B cell (primary cell): ENCODE measurements at regions not wholly inside any gene's neighbourhood (a gene's known extent, or its start where the extent isn't known, plus 50 kb on each side); places are given as distances from the start of the nearest gene placed in this dataset.

ENCODE experiments used
- ATAC-seq: fragments of 200-7000 bp; cut with Tn5 transposase; one replicate; pipeline ENCODE4 v1.10.0; 2021; ENCODE audit warnings: low read depth, mild to moderate bottlenecking, moderate number of reproducible peaks, moderate library complexity
- CTCF ChIA-PET: fragments of 350-600 bp; sonication (Branson Sonifier 250); formaldehyde crosslinking; loops from one replicate; lab custom pipeline; 2021; ENCODE audit warnings: antibody characterized with exemption, inconsistent platforms; lab: Charles Lee
- POLR2A ChIA-PET: fragments of 350-600 bp; sonication (Branson Sonifier 250); formaldehyde crosslinking; loops from one replicate; lab custom pipeline; 2021; ENCODE audit warnings: antibody characterized with exemption; lab: Charles Lee
- DNase-seq: peaks from one replicate; pipeline ENCODE4 v3.0.0; 2013
- H2AFZ ChIP-seq: 2 replicates; pipeline ENCODE4 v1.6.1; 2012; ENCODE audit warnings: mild to moderate bottlenecking, low read depth, low read length; ENCODE audit not compliant: insufficient read depth, poor library complexity, severe bottlenecking
- H3K27ac ChIP-seq, 2 donors: 1 replicate in 1 of 2; 2 replicates in 1 of 2; pipeline ENCODE4 v1.5.1; 2012 to 2013; ENCODE audit warnings: low read length in 2 of 2, mild to moderate bottlenecking in 2 of 2, moderate library complexity in 1 of 2
- H3K27me3 ChIP-seq, 4 experiments: fragments of 200-600 bp in 1 of 4; sonication (generic) in 1 of 4; replicated peaks in 1 of 4; 1 replicate in 2 of 4; 2 replicates in 2 of 4; pipeline versions ENCODE4 v1.6.1 to v1.7.0; 2013 to 2016; ENCODE audit warnings: low read length in 3 of 4, mild to moderate bottlenecking in 2 of 4, mixed read lengths in 1 of 4, moderate library complexity in 1 of 4; ENCODE audit not compliant: insufficient read depth in 4 of 4, control insufficient read depth in 3 of 4; ENCODE audit errors: control extremely low read depth in 1 of 4
- H3K36me3 ChIP-seq, 2 experiments: replicated peaks in 1 of 2; 1 replicate in 1 of 2; 2 replicates in 1 of 2; pipeline versions ENCODE4 v1.6.1 to v1.7.1; 2013; ENCODE audit warnings: low read length in 1 of 2; ENCODE audit not compliant: insufficient read depth in 2 of 2, control insufficient read depth in 1 of 2; ENCODE audit errors: control extremely low read depth in 1 of 2, extremely low read depth in 1 of 2
- H3K4me1 ChIP-seq, 2 donors: fragments of 200-600 bp in 1 of 2; sonication (generic) in 1 of 2; 1 replicate in 1 of 2; 2 replicates in 1 of 2; pipeline versions ENCODE4 v1.5.1 to v1.6.1; 2013 to 2017; ENCODE audit warnings: low read length in 2 of 2; ENCODE audit not compliant: control insufficient read depth in 2 of 2, insufficient read depth in 2 of 2
- H3K4me2 ChIP-seq: replicated peaks from 2 replicates; pipeline ENCODE3; 2012; ENCODE audit warnings: mild to moderate bottlenecking, low read depth, low read length; ENCODE audit not compliant: poor library complexity, severe bottlenecking
- H3K4me3 ChIP-seq, 5 experiments: fragments of 200-600 bp in 1 of 5; sonication (generic) in 1 of 5; 1 replicate in 3 of 5; 2 replicates in 2 of 5; pipeline versions ENCODE4 v1.5.1 to v1.7.0; 2011 to 2016; ENCODE audit warnings: low read length in 4 of 5, mild to moderate bottlenecking in 4 of 5, low read depth in 2 of 5, control low read depth in 1 of 5, moderate library complexity in 1 of 5; ENCODE audit not compliant: insufficient read depth in 1 of 5; ENCODE audit errors: control extremely low read depth in 1 of 5, extremely low read depth in 1 of 5
- H3K79me2 ChIP-seq: fragments of 200-600 bp; sonication (generic); one replicate; pipeline ENCODE4 v1.6.0; 2016; ENCODE audit warnings: low read length; ENCODE audit not compliant: control insufficient read depth, insufficient read depth
- H3K9ac ChIP-seq: fragments of 200-600 bp; sonication (generic); 2 replicates; pipeline ENCODE4 v1.6.1; 2017; ENCODE audit warnings: mild to moderate bottlenecking, low read length, moderate library complexity
- H3K9me3 ChIP-seq, 3 donors: one replicate each; pipeline versions ENCODE4 v1.6.1 to v1.7.1; 2013; ENCODE audit warnings: low read length in 2 of 3; ENCODE audit not compliant: control insufficient read depth in 2 of 3, insufficient read depth in 1 of 3; ENCODE audit errors: control extremely low read depth in 1 of 3
- H4K20me1 ChIP-seq: 2 replicates; pipeline ENCODE4 v1.6.0; 2012; ENCODE audit warnings: mild to moderate bottlenecking, low read length; ENCODE audit not compliant: insufficient read depth, control insufficient read depth, poor library complexity, severe bottlenecking
- H3K27ac Mint-ChIP-seq: one replicate; pipeline ENCODE4 v1.8.0; 2021; ENCODE audit warnings: mixed read lengths
- H3K27me3 Mint-ChIP-seq: one replicate; pipeline ENCODE4 v1.8.0; 2021; ENCODE audit warnings: mixed read lengths
- H3K4me1 Mint-ChIP-seq: one replicate; pipeline ENCODE4 v1.8.0; 2021; ENCODE audit warnings: mixed read lengths
- H3K4me3 Mint-ChIP-seq: one replicate; pipeline ENCODE4 v1.8.0; 2021; ENCODE audit warnings: mixed read lengths
- H3K9me3 Mint-ChIP-seq: one replicate; pipeline ENCODE4 v1.8.0; 2022; ENCODE audit warnings: mixed read lengths; ENCODE audit not compliant: insufficient read depth
- EZH2 ChIP-seq: IDR thresholded peaks from 2 replicates; pipeline ENCODE4 v1.6.1; 2012; ENCODE audit warnings: borderline replicate concordance, low read depth, mild to moderate bottlenecking, moderate library complexity, low read length; ENCODE audit not compliant: insufficient read depth, poor library complexity, severe bottlenecking
- WGBS: methylation state at CpG from one replicate; pipeline ENCODE4 v1.1.5; 2013; ENCODE audit warnings: missing lambda C conversion rate; ENCODE audit not compliant: insufficient coverage; 5-methylcytosine and 5-hydroxymethylcytosine counted together
- intact Hi-C: fragments of 100-400 bp; cut with micrococcal nuclease; formaldehyde crosslinking; loops from one replicate; pipeline ENCODE4 v1.10.0; 2022
- TF ChIP-seq, protein P1 (sequence below): fragments of 200-600 bp; IDR thresholded peaks from one replicate; pipeline ENCODE4 v1.8.0; 2022; ENCODE audit warnings: antibody characterized with exemption, mild to moderate bottlenecking

DNA sequence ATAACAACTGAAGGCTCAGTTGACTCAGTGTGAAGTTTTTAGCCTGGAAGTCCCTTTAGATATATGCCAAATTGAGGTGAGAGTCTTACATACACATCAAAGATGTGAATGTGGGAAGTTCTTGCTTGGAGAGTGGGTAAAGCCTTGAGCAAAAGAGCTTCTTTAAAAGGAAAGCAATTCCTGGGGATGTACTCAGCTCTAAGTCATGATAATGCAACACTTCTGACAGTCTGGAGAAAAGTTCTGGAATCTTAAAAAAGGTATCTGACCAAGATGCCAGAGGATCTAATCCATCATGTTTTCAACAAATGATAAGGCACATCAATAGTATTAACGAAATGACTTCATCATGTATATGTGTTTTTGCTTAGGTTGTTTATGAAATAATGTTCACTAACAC is 351.2 kb downstream of the CDH19 start:
- H3K9me3 Mint-ChIP-seq = peaks cover 2% of the 10 kb centered on the region
- no peak overlapping the region for H3K27ac Mint-ChIP-seq
- no peak overlapping the region for H3K4me3 Mint-ChIP-seq
- Histone ChIP-seq H3K9ac (no peak overlapping the region), H4K20me1 (no peaks in the 10 kb centered on the region), H2AFZ (no peak overlapping the region), H3K4me1 (no peaks in the 10 kb centered on the region), H3K9me3 (no peaks in the 10 kb centered on the region), H3K79me2 (no peaks in the 10 kb centered on the region), H3K4me3 (no peak overlapping the region), H3K36me3 (no peaks in the 10 kb centered on the region), H3K4me2 (no peak overlapping the region), H3K27me3 (no peaks in the 10 kb centered on the region), H3K27ac (no peak overlapping the region)
- no peaks in the 10 kb centered on the region for H3K27me3 Mint-ChIP-seq
- ChIA-PET CTCF (no interaction called here), POLR2A (no interaction called here)
- TF ChIP-seq, protein P1, sequence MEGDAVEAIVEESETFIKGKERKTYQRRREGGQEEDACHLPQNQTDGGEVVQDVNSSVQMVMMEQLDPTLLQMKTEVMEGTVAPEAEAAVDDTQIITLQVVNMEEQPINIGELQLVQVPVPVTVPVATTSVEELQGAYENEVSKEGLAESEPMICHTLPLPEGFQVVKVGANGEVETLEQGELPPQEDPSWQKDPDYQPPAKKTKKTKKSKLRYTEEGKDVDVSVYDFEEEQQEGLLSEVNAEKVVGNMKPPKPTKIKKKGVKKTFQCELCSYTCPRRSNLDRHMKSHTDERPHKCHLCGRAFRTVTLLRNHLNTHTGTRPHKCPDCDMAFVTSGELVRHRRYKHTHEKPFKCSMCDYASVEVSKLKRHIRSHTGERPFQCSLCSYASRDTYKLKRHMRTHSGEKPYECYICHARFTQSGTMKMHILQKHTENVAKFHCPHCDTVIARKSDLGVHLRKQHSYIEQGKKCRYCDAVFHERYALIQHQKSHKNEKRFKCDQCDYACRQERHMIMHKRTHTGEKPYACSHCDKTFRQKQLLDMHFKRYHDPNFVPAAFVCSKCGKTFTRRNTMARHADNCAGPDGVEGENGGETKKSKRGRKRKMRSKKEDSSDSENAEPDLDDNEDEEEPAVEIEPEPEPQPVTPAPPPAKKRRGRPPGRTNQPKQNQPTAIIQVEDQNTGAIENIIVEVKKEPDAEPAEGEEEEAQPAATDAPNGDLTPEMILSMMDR = no peak
- TF ChIP-seq EZH2 = no peak
- ATAC-seq (no peak), DNase-seq (no peak)
- WGBS = no CpG with 5 or more reads among the region's 1 CpG
- H3K4me1 Mint-ChIP-seq = no peaks in the 10 kb centered on the region
- intact Hi-C loops = no loop called here

DNA sequence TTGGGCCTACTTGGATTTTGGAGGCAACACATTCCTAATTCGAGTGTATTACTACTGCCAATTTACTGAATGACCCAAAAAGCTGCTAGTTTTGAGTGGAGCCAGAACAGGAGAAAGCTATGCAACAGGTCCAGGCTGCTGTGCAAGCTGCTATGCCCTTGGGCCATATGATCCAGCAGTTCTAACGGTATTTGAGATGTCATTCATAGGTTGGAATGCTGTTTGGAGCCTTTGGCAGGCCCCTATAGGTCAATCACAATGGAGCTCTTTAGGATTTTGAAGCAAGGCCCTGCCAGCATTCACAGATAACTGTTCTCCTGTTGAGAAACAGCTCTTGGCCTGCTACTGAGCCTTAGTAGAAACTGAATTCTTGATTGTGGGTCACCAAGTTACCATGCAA is 368.7 kb downstream of the CDH19 start:
- Histone ChIP-seq H3K4me2 (no peak overlapping the region), H2AFZ (no peak overlapping the region), H3K27ac (no peak overlapping the region), H3K36me3 (no peaks in the 10 kb centered on the region), H3K9me3 (no peaks in the 10 kb centered on the region), H3K4me1 (no peaks in the 10 kb centered on the region), H3K79me2 (no peaks in the 10 kb centered on the region), H4K20me1 (no peaks in the 10 kb centered on the region), H3K9ac (no peak overlapping the region), H3K4me3 (no peak overlapping the region), H3K27me3 (no peaks in the 10 kb centered on the region)
- Mint-ChIP-seq H3K4me1 (no peaks in the 10 kb centered on the region), H3K27me3 (no peaks in the 10 kb centered on the region), H3K27ac (no peak overlapping the region), H3K4me3 (no peak overlapping the region), H3K9me3 (no peaks in the 10 kb centered on the region)
- intact Hi-C loops = no loop called here
- no peak for DNase-seq
- POLR2A ChIA-PET = no interaction called here
- CTCF ChIA-PET = no interaction called here
- 44% methylated on average over 1 of the region's 2 CpGs for WGBS
- ATAC-seq = no peak
- no peak for TF ChIP-seq EZH2
- TF ChIP-seq, protein P1 = no peak
